ENCODE measurements at regions not wholly inside any gene's neighbourhood (a gene's known extent, or its start where the extent isn't known, plus 50 kb on each side); places are given as distances from the start of the nearest gene placed in this dataset.

GRCh38 chr15:39347453-39347852 lies 233.4 kb upstream of the THBS1 start:
- no peak for DNase-seq (ENCODE audit: low read depth)

GRCh38 chr15:39350785-39351184 lies 230.1 kb upstream of the THBS1 start:
- DNase-seq (ENCODE audit: low read depth) = no peak

- no peak for DNase-seq (ENCODE audit: low read depth)
Observed at GRCh38 chr15:39354189-39354588, 226.7 kb upstream of the THBS1 start.

GRCh38 chr15:39357480-39358268 lies 223.2 kb upstream of the THBS1 start:
- no peak for DNase-seq (ENCODE audit: low read depth)

GRCh38 chr15:39358441-39359041 lies 222.3 kb upstream of the THBS1 start:
- DNase-seq (ENCODE audit: low read depth) = no peak

- DNase-seq (ENCODE audit: low read depth) = no peak
Observed at GRCh38 chr15:39359771-39360170, 221.1 kb upstream of the THBS1 start.

- DNase-seq (ENCODE audit: low read depth) = no peak
Observed at GRCh38 chr15:39360452-39360851, 220.4 kb upstream of the THBS1 start.

- no peak for DNase-seq (ENCODE audit: low read depth)
Observed at GRCh38 chr15:39361497-39361896, 219.4 kb upstream of the THBS1 start.

- DNase-seq (ENCODE audit: low read depth) = no peak
Observed at GRCh38 chr15:39362821-39363561, 217.9 kb upstream of the THBS1 start.

- DNase-seq (ENCODE audit: low read depth) = no peak
Observed at GRCh38 chr15:39363761-39364586, 216.9 kb upstream of the THBS1 start.

GRCh38 chr15:39364721-39365120 lies 216.2 kb upstream of the THBS1 start:
- DNase-seq (ENCODE audit: low read depth) = no peak

- DNase-seq (ENCODE audit: low read depth) = no peak
Observed at GRCh38 chr15:39365161-39365560, 215.7 kb upstream of the THBS1 start.

GRCh38 chr15:39365873-39366272 lies 215.0 kb upstream of the THBS1 start:
- DNase-seq (ENCODE audit: low read depth) = no peak

GRCh38 chr15:39367596-39367995 lies 213.3 kb upstream of the THBS1 start:
- DNase-seq (ENCODE audit: low read depth) = no peak

- no peak for DNase-seq (ENCODE audit: low read depth)
Observed at GRCh38 chr15:39369768-39370167, 211.1 kb upstream of the THBS1 start.

GRCh38 chr15:39376371-39376909 lies 204.4 kb upstream of the THBS1 start:
- no peak for DNase-seq (ENCODE audit: low read depth)

- DNase-seq (ENCODE audit: low read depth) = no peak
Observed at GRCh38 chr15:39381517-39381916, 199.4 kb upstream of the THBS1 start.

GRCh38 chr15:39388118-39388517 lies 192.8 kb upstream of the THBS1 start:
- no peak for DNase-seq (ENCODE audit: low read depth)

- DNase-seq (ENCODE audit: low read depth) = no peak
Observed at GRCh38 chr15:39391230-39391629, 189.6 kb upstream of the THBS1 start.

GRCh38 chr15:39392469-39393047 lies 188.3 kb upstream of the THBS1 start:
- no peak for DNase-seq (ENCODE audit: low read depth)

GRCh38 chr15:39393575-39394335 lies 187.1 kb upstream of the THBS1 start:
- no peak for DNase-seq (ENCODE audit: low read depth)

All from activated gamma-delta T cell treated with anti-CD3 and anti-CD28 coated beads, Interleukin-2, amount 50 U/mL, for 16 hours (primary cell).